HepG2 (cell line): ENCODE measurements at regions not wholly inside any gene's neighbourhood (a gene's known extent, or its start where the extent isn't known, plus 50 kb on each side); places are given as distances from the start of the nearest gene placed in this dataset.

Source experiments
- HMG20A ChIP-seq: IDR thresholded peaks from 2 replicates; pipeline ENCODE4 v1.6.1; 2016; ENCODE audit warnings: borderline replicate concordance
- HNRNPLL ChIP-seq: fragments of 200-400 bp; formaldehyde crosslinking; IDR thresholded peaks from 2 replicates; pipeline ENCODE4 v1.6.1; 2017; ENCODE audit warnings: mild to moderate bottlenecking, low read depth, low read length; ENCODE audit not compliant: poor library complexity, severe bottlenecking
- ZNF746 ChIP-seq: sonication (generic); formaldehyde crosslinking; IDR thresholded peaks from 2 replicates; pipeline ENCODE4 v1.8.0; 2022; ENCODE audit warnings: mild to moderate bottlenecking, missing genetic modification reagents
- TF ChIP-seq, protein P1 (sequence below): sonication (generic); formaldehyde crosslinking; IDR thresholded peaks from 2 replicates; pipeline ENCODE4 v1.4.0; 2020; ENCODE audit warnings: mild to moderate bottlenecking, missing genetic modification reagents
- TF ChIP-seq, protein P2 (sequence below): sonication (generic); formaldehyde crosslinking; IDR thresholded peaks from 2 replicates; pipeline ENCODE4 v1.5.0; 2020; ENCODE audit warnings: missing genetic modification reagents
- TF ChIP-seq, protein P3 (sequence below): IDR thresholded peaks from 2 replicates; pipeline ENCODE4 v1.6.1; 2016; ENCODE audit warnings: low read depth, missing genetic modification reagents, missing compliant biosample characterization
- TF ChIP-seq, protein P4 (sequence below): sonication (generic); formaldehyde crosslinking; IDR thresholded peaks from 2 replicates; pipeline ENCODE4 v1.5.0; 2020; ENCODE audit warnings: missing genetic modification reagents
- TF ChIP-seq, protein P5 (sequence below): sonication (generic); formaldehyde crosslinking; IDR thresholded peaks from 2 replicates; pipeline ENCODE4 v1.4.0; 2020; ENCODE audit warnings: missing genetic modification reagents, borderline replicate concordance

DNA sequence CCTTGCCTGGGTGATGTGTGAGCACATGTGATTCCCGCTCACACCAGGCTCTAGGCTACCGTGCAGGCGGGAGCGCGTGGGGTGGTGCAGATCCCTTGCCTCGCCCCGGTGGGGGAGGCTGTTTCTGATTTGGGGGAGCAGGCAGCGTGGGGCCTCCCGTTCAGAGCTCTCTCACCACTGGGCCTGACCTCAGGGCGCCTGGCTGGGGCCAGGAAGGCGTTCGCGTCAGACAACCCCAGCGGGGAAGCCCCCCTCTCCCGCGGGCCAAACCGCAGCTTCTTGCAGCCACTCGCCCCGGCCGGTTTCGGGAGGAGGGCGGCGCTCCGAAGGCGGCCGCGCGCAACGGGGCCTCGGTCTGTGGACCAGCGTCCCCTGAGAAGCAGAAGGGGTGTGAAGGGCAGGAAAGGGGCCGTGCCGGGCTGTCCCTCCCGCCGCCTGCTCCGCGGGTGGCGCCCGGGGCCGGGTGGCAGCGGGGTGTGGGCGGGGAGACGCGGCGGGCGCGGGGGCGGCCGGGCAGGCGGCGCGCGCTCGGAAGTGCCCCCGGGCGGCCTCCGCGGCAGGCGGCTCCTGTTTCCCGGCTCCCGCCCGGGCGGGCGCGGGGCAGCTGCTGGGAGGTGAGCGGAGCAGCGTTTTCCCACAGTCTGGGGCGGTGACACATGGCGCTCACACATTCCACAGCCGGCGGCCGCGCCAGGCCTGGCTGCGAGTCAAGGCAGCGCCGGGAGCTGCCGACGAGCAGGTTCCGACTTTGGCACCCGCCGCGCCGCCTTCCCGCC, 65.1 kb upstream of the HES1 start (continued):
- TF ChIP-seq, protein P1, sequence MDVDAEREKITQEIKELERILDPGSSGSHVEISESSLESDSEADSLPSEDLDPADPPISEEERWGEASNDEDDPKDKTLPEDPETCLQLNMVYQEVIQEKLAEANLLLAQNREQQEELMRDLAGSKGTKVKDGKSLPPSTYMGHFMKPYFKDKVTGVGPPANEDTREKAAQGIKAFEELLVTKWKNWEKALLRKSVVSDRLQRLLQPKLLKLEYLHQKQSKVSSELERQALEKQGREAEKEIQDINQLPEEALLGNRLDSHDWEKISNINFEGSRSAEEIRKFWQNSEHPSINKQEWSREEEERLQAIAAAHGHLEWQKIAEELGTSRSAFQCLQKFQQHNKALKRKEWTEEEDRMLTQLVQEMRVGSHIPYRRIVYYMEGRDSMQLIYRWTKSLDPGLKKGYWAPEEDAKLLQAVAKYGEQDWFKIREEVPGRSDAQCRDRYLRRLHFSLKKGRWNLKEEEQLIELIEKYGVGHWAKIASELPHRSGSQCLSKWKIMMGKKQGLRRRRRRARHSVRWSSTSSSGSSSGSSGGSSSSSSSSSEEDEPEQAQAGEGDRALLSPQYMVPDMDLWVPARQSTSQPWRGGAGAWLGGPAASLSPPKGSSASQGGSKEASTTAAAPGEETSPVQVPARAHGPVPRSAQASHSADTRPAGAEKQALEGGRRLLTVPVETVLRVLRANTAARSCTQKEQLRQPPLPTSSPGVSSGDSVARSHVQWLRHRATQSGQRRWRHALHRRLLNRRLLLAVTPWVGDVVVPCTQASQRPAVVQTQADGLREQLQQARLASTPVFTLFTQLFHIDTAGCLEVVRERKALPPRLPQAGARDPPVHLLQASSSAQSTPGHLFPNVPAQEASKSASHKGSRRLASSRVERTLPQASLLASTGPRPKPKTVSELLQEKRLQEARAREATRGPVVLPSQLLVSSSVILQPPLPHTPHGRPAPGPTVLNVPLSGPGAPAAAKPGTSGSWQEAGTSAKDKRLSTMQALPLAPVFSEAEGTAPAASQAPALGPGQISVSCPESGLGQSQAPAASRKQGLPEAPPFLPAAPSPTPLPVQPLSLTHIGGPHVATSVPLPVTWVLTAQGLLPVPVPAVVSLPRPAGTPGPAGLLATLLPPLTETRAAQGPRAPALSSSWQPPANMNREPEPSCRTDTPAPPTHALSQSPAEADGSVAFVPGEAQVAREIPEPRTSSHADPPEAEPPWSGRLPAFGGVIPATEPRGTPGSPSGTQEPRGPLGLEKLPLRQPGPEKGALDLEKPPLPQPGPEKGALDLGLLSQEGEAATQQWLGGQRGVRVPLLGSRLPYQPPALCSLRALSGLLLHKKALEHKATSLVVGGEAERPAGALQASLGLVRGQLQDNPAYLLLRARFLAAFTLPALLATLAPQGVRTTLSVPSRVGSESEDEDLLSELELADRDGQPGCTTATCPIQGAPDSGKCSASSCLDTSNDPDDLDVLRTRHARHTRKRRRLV (CRISPR knock-in tag): 0 out of 2 replicates have a peak, but pooled peaks have one; percentile 64
- TF ChIP-seq HNRNPLL: no peak
- TF ChIP-seq, protein P2, sequence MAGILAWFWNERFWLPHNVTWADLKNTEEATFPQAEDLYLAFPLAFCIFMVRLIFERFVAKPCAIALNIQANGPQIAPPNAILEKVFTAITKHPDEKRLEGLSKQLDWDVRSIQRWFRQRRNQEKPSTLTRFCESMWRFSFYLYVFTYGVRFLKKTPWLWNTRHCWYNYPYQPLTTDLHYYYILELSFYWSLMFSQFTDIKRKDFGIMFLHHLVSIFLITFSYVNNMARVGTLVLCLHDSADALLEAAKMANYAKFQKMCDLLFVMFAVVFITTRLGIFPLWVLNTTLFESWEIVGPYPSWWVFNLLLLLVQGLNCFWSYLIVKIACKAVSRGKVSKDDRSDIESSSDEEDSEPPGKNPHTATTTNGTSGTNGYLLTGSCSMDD (CRISPR knock-in tag): peak; percentile 96
- TF ChIP-seq, protein P3, sequence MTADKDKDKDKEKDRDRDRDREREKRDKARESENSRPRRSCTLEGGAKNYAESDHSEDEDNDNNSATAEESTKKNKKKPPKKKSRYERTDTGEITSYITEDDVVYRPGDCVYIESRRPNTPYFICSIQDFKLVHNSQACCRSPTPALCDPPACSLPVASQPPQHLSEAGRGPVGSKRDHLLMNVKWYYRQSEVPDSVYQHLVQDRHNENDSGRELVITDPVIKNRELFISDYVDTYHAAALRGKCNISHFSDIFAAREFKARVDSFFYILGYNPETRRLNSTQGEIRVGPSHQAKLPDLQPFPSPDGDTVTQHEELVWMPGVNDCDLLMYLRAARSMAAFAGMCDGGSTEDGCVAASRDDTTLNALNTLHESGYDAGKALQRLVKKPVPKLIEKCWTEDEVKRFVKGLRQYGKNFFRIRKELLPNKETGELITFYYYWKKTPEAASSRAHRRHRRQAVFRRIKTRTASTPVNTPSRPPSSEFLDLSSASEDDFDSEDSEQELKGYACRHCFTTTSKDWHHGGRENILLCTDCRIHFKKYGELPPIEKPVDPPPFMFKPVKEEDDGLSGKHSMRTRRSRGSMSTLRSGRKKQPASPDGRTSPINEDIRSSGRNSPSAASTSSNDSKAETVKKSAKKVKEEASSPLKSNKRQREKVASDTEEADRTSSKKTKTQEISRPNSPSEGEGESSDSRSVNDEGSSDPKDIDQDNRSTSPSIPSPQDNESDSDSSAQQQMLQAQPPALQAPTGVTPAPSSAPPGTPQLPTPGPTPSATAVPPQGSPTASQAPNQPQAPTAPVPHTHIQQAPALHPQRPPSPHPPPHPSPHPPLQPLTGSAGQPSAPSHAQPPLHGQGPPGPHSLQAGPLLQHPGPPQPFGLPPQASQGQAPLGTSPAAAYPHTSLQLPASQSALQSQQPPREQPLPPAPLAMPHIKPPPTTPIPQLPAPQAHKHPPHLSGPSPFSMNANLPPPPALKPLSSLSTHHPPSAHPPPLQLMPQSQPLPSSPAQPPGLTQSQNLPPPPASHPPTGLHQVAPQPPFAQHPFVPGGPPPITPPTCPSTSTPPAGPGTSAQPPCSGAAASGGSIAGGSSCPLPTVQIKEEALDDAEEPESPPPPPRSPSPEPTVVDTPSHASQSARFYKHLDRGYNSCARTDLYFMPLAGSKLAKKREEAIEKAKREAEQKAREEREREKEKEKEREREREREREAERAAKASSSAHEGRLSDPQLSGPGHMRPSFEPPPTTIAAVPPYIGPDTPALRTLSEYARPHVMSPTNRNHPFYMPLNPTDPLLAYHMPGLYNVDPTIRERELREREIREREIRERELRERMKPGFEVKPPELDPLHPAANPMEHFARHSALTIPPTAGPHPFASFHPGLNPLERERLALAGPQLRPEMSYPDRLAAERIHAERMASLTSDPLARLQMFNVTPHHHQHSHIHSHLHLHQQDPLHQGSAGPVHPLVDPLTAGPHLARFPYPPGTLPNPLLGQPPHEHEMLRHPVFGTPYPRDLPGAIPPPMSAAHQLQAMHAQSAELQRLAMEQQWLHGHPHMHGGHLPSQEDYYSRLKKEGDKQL (CRISPR knock-in tag): no peak
- TF ChIP-seq, protein P4, sequence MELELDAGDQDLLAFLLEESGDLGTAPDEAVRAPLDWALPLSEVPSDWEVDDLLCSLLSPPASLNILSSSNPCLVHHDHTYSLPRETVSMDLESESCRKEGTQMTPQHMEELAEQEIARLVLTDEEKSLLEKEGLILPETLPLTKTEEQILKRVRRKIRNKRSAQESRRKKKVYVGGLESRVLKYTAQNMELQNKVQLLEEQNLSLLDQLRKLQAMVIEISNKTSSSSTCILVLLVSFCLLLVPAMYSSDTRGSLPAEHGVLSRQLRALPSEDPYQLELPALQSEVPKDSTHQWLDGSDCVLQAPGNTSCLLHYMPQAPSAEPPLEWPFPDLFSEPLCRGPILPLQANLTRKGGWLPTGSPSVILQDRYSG: peak; percentile 95
- peak; percentile 61; the same call in 1 of the 2 replicates for TF ChIP-seq ZNF746 (CRISPR knock-in tag)
- TF ChIP-seq, protein P5, sequence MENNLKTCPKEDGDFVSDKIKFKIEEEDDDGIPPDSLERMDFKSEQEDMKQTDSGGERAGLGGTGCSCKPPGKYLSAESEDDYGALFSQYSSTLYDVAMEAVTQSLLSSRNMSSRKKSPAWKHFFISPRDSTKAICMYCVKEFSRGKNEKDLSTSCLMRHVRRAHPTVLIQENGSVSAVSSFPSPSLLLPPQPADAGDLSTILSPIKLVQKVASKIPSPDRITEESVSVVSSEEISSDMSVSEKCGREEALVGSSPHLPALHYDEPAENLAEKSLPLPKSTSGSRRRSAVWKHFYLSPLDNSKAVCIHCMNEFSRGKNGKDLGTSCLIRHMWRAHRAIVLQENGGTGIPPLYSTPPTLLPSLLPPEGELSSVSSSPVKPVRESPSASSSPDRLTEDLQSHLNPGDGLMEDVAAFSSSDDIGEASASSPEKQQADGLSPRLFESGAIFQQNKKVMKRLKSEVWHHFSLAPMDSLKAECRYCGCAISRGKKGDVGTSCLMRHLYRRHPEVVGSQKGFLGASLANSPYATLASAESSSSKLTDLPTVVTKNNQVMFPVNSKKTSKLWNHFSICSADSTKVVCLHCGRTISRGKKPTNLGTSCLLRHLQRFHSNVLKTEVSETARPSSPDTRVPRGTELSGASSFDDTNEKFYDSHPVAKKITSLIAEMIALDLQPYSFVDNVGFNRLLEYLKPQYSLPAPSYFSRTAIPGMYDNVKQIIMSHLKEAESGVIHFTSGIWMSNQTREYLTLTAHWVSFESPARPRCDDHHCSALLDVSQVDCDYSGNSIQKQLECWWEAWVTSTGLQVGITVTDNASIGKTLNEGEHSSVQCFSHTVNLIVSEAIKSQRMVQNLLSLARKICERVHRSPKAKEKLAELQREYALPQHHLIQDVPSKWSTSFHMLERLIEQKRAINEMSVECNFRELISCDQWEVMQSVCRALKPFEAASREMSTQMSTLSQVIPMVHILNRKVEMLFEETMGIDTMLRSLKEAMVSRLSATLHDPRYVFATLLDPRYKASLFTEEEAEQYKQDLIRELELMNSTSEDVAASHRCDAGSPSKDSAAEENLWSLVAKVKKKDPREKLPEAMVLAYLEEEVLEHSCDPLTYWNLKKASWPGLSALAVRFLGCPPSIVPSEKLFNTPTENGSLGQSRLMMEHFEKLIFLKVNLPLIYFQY: peak; percentile 65; the same call in 1 of the 2 replicates
- peak; percentile 60; the same call in 1 of the 2 replicates for TF ChIP-seq HMG20A
